Neural cell (in vitro differentiated cells): ENCODE measurements at regions not wholly inside any gene's neighbourhood (a gene's known extent, or its start where the extent isn't known, plus 50 kb on each side); places are given as distances from the start of the nearest gene placed in this dataset.
"Not testable (repeated sequence)": the region's sequence is repeated elsewhere in the genome, so short reads cannot be mapped to it uniquely, and the experiment has no call there.

Source experiments
- H2AFZ ChIP-seq: fragments of 200-600, 300-800 bp; sonication (generic), shearing (Covaris generic); 2 replicates; pipeline ENCODE4 v1.6.0; 2014; ENCODE audit warnings: low read depth, mild to moderate bottlenecking, antibody characterized with exemption, low read length, moderate library complexity
- H3F3A ChIP-seq: fragments of 200-600 bp; shearing (Covaris generic); 2 replicates; pipeline ENCODE4 v1.6.1; 2016; ENCODE audit warnings: mild to moderate bottlenecking, moderate library complexity, mixed read lengths, antibody characterized with exemption, low read length; ENCODE audit not compliant: insufficient read depth, poor library complexity, severe bottlenecking
- H3K27ac ChIP-seq: fragments of 200-600, 300-800 bp; sonication (generic), shearing (Covaris generic); 2 replicates; pipeline ENCODE4 v1.5.1; 2014; ENCODE audit warnings: mild to moderate bottlenecking, low read length, moderate library complexity
- H3K27me3 ChIP-seq: fragments of 300-800, 200-600 bp; sonication (generic), shearing (Covaris generic); 2 replicates; pipeline ENCODE4 v1.6.0; 2014; ENCODE audit warnings: mild to moderate bottlenecking, low read depth, low read length, moderate library complexity; ENCODE audit not compliant: insufficient read depth
- H3K36me3 ChIP-seq: fragments of 300-800, 200-600 bp; sonication (generic), shearing (Covaris generic); 2 replicates; pipeline ENCODE4 v1.5.1; 2014; ENCODE audit warnings: mild to moderate bottlenecking, antibody characterized with exemption, low read length, moderate library complexity; ENCODE audit not compliant: insufficient read depth
- H3K4me2 ChIP-seq: fragments of 300-800, 200-600 bp; sonication (generic), shearing (Covaris generic); 2 replicates; pipeline ENCODE4 v1.6.0; 2014; ENCODE audit warnings: mild to moderate bottlenecking, low read length
- H3K4me3 ChIP-seq: fragments of 300-800, 200-600 bp; sonication (generic), shearing (Covaris generic); 2 replicates; pipeline ENCODE4 v1.5.1; 2014; ENCODE audit warnings: mild to moderate bottlenecking, low read length, moderate library complexity
- H3K79me2 ChIP-seq: fragments of 200-600 bp; shearing (Covaris generic); replicated peaks from 2 replicates; pipeline ENCODE4 v1.6.0; 2014; ENCODE audit warnings: mild to moderate bottlenecking, low read length, moderate library complexity; ENCODE audit not compliant: insufficient read depth
- H3K9ac ChIP-seq: fragments of 300-800, 200-600 bp; sonication (generic), shearing (Covaris generic); 2 replicates; pipeline ENCODE4 v1.6.1; 2016; ENCODE audit warnings: mild to moderate bottlenecking, low read length, mixed read lengths
- H3K9me2 ChIP-seq: fragments of 200-600 bp; shearing (Covaris generic); 2 replicates; pipeline ENCODE4 v1.6.1; 2016; ENCODE audit warnings: mild to moderate bottlenecking, low read length, mixed read lengths; ENCODE audit not compliant: insufficient read depth
- H3K9me3 ChIP-seq: fragments of 200-600, 300-800 bp; sonication (generic), shearing (Covaris generic); 2 replicates; pipeline ENCODE4 v1.6.1; 2016; ENCODE audit warnings: mild to moderate bottlenecking, mixed run types, low read length, moderate library complexity, mixed read lengths
- H4K20me1 ChIP-seq: fragments of 200-600 bp; shearing (Covaris generic); 2 replicates; pipeline ENCODE4 v1.6.1; 2016; ENCODE audit warnings: mild to moderate bottlenecking, mixed run types; ENCODE audit not compliant: insufficient read depth
- EP300 ChIP-seq: fragments of 450-650 bp; conservative IDR thresholded peaks from 2 replicates; pipeline ENCODE4 v1.6.1; 2014; ENCODE audit warnings: antibody characterized with exemption, mild to moderate bottlenecking, moderate library complexity; ENCODE audit not compliant: poor library complexity, severe bottlenecking
- EZH2 ChIP-seq: fragments of 200-600, 300-800 bp; shearing (Covaris generic), sonication (generic); IDR thresholded peaks from 2 replicates; pipeline ENCODE4 v1.6.1; 2014; ENCODE audit warnings: antibody characterized with exemption, low read length, borderline replicate concordance, mild to moderate bottlenecking; ENCODE audit not compliant: insufficient read depth, poor library complexity, severe bottlenecking
- MXI1 ChIP-seq: fragments of 450-650 bp; conservative IDR thresholded peaks from 2 replicates; pipeline ENCODE4 v1.6.1; 2014; ENCODE audit warnings: antibody characterized with exemption, mild to moderate bottlenecking; ENCODE audit not compliant: poor library complexity, severe bottlenecking
- POLR2AphosphoS5 ChIP-seq: IDR thresholded peaks from 2 replicates; pipeline ENCODE4 v1.6.1; 2012
- RAD21 ChIP-seq: fragments of 450-650 bp; conservative IDR thresholded peaks from 2 replicates; pipeline ENCODE4 v1.6.1; 2014; ENCODE audit warnings: antibody characterized with exemption, mild to moderate bottlenecking, moderate library complexity
- REST ChIP-seq: IDR thresholded peaks from 2 replicates; pipeline ENCODE4 v1.6.1; 2012; ENCODE audit warnings: borderline replicate concordance
- SMC3 ChIP-seq: fragments of 450-650 bp; conservative IDR thresholded peaks from 2 replicates; pipeline ENCODE4 v1.6.1; 2014; ENCODE audit warnings: antibody characterized with exemption, mild to moderate bottlenecking, moderate library complexity; ENCODE audit not compliant: poor library complexity
- TAF1 ChIP-seq: IDR thresholded peaks from 2 replicates; pipeline ENCODE4 v1.6.1; 2012; ENCODE audit warnings: low read depth
- TF ChIP-seq, protein P1 (sequence below): fragments of 450-650 bp; IDR thresholded peaks from 2 replicates; pipeline ENCODE4 v1.5.1; 2014; ENCODE audit warnings: antibody characterized with exemption, mild to moderate bottlenecking, moderate library complexity; ENCODE audit not compliant: poor library complexity, severe bottlenecking

GRCh38 chr13:79612604-79613003 lies 131.6 kb downstream of the NDFIP2 start:
- Histone ChIP-seq H3K4me3 (no peak overlapping the region), H3K27me3 (no peaks in the 10 kb centered on the region), H3K79me2 (no peaks in the 10 kb centered on the region), H3K4me2 (no peak overlapping the region), H3K27ac (no peak overlapping the region), H2AFZ (no peak overlapping the region), H3F3A (no peaks in the 10 kb centered on the region), H3K36me3 (no peaks in the 10 kb centered on the region), H3K9me3 (no peaks in the 10 kb centered on the region), H4K20me1 (no peaks in the 10 kb centered on the region), H3K9ac (no peak overlapping the region), H3K9me2 (no peaks in the 10 kb centered on the region)
- TF ChIP-seq EZH2, result no peak
- TF ChIP-seq POLR2AphosphoS5, result no peak
- no peak for TF ChIP-seq EP300
- no peak for TF ChIP-seq TAF1
- no peak for TF ChIP-seq RAD21
- no peak for TF ChIP-seq SMC3
- TF ChIP-seq, protein P1, sequence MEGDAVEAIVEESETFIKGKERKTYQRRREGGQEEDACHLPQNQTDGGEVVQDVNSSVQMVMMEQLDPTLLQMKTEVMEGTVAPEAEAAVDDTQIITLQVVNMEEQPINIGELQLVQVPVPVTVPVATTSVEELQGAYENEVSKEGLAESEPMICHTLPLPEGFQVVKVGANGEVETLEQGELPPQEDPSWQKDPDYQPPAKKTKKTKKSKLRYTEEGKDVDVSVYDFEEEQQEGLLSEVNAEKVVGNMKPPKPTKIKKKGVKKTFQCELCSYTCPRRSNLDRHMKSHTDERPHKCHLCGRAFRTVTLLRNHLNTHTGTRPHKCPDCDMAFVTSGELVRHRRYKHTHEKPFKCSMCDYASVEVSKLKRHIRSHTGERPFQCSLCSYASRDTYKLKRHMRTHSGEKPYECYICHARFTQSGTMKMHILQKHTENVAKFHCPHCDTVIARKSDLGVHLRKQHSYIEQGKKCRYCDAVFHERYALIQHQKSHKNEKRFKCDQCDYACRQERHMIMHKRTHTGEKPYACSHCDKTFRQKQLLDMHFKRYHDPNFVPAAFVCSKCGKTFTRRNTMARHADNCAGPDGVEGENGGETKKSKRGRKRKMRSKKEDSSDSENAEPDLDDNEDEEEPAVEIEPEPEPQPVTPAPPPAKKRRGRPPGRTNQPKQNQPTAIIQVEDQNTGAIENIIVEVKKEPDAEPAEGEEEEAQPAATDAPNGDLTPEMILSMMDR, result no peak
- no peak for TF ChIP-seq MXI1
- TF ChIP-seq REST, result no peak

DNA sequence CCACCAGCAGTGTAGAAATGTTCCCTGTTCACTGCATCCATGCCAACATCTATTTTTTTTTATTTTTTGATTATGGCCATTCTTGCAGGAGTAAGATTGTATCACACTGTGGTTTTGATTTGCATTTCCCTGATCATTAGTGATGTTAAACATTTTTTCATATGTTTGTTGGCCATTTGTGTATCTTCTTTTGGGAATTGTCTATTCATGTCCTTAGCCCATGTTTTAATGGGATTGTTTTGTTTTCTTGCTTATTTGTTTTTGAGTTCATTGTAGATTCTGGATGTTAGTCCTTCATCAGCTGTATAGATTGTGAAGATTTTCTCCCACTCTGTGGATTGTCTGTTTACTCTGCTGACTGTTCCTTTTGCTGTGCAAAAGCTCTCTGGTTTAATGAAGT lies 126.9 kb downstream of the NDFIP2 start:
- not testable (repeated sequence) for H2AFZ ChIP-seq, H3K36me3 ChIP-seq, H3K27me3 ChIP-seq, H3K79me2 ChIP-seq, H3K4me2 ChIP-seq, H3K4me3 ChIP-seq, H3K27ac ChIP-seq, H3F3A ChIP-seq, H3K9ac ChIP-seq, H3K9me2 ChIP-seq, H3K9me3 ChIP-seq, H4K20me1 ChIP-seq
